HepG2 (cell line): ENCODE measurements at regions not wholly inside any gene's neighbourhood (a gene's known extent, or its start where the extent isn't known, plus 50 kb on each side); places are given as distances from the start of the nearest gene placed in this dataset.

ENCODE experiments used
- ATAC-seq: fragments of 200-7000 bp; cut with Tn5 transposase; 3 replicates; pipeline ENCODE4 v1.9.1; 2020; ENCODE audit warnings: mild to moderate bottlenecking, moderate library complexity
- BruUV-seq: library from RNA; stranded (reverse); fragments of 400-500 nt; replicated peaks from 2 replicates; lab custom pipeline; 2021; lab: Mats Ljungman, UMichigan
- CTCF ChIA-PET: fragments of 300-600 bp; formaldehyde crosslinking; extraction: SDS; loops from one replicate; lab custom pipeline; 2021; ENCODE audit warnings: low total read pairs, inconsistent platforms, low intra/inter-chr PET ratio; lab: Yijun Ruan, JAX
- POLR2A ChIA-PET: fragments of 350-600 bp; sonication (Branson Sonifier 250); formaldehyde crosslinking; loops from one replicate; lab custom pipeline; 2020; ENCODE audit warnings: antibody characterized with exemption, inconsistent platforms; lab: Yijun Ruan, JAX
- DNase-seq: peaks from one replicate; pipeline ENCODE4 v3.0.0-alpha.2; 2015; ENCODE audit warnings: low spot score
- FAIRE-seq: peaks from 3 replicates; lab custom pipeline; 2011; peaks lifted over from hg19 to GRCh38; lab: Jason Lieb, UNC
- H2AFZ ChIP-seq: one replicate; pipeline ENCODE4 v1.6.1; 2011; ENCODE audit warnings: low read length, inconsistent platforms
- H3K27ac ChIP-seq: fragments of 300-600 bp; 3 replicates; pipeline ENCODE4 v1.8.0; 2011; ENCODE audit warnings: mixed run types, mild to moderate bottlenecking, mixed read lengths, low read length, inconsistent platforms; ENCODE audit not compliant: insufficient read depth; ENCODE audit errors: extremely low read length
- H3K27me3 ChIP-seq, 2 experiments: fragments of 200-600 bp in 1 of 2; 2 replicates in 1 of 2; 3 replicates in 1 of 2; pipeline versions ENCODE4 v1.6.0 to v1.8.0; 2011; ENCODE audit warnings: low read length in 2 of 2, mild to moderate bottlenecking in 2 of 2, moderate library complexity in 2 of 2, inconsistent platforms in 1 of 2; ENCODE audit not compliant: insufficient read depth in 2 of 2, control insufficient read depth in 1 of 2
- H3K36me3 ChIP-seq, 2 experiments: fragments of 200-600 bp in 1 of 2; replicated peaks in 1 of 2; 2 replicates in 1 of 2; 3 replicates in 1 of 2; pipeline versions ENCODE4 v1.5.1 to v1.8.0; 2011; ENCODE audit warnings: low read length in 2 of 2, inconsistent platforms in 1 of 2; ENCODE audit not compliant: insufficient read depth in 2 of 2, control insufficient read depth in 1 of 2
- H3K4me1 ChIP-seq: 2 replicates; pipeline ENCODE4 v1.5.1; 2012; ENCODE audit warnings: low read length, inconsistent platforms; ENCODE audit not compliant: insufficient read depth
- H3K4me2 ChIP-seq: 2 replicates; pipeline ENCODE4 v1.6.0; 2011; ENCODE audit warnings: low read depth, low read length, inconsistent platforms
- H3K4me3 ChIP-seq, 3 experiments: fragments of 200-600 bp in 1 of 3; sonication (generic), shearing (Covaris generic) in 1 of 3; replicated peaks in 1 of 3; 2 replicates each; pipeline ENCODE4 v1.5.1; 2011 to 2016; ENCODE audit warnings: low read length in 3 of 3, inconsistent platforms in 2 of 3, low read depth in 2 of 3, mild to moderate bottlenecking in 2 of 3, control low read depth in 1 of 3, mixed read lengths in 1 of 3; ENCODE audit not compliant: insufficient read depth in 1 of 3
- H3K79me2 ChIP-seq: one replicate; pipeline ENCODE4 v1.6.1; 2011; ENCODE audit warnings: low read length, inconsistent platforms; ENCODE audit not compliant: insufficient read depth
- H3K9ac ChIP-seq: 2 replicates; pipeline ENCODE4 v1.6.0; 2011; ENCODE audit warnings: mild to moderate bottlenecking, low read depth, low read length, inconsistent platforms; ENCODE audit not compliant: insufficient read depth
- H3K9me3 ChIP-seq: 2 replicates; pipeline ENCODE4 v1.5.1; 2012; ENCODE audit warnings: mild to moderate bottlenecking, low read length
- H4K20me1 ChIP-seq: 2 replicates; pipeline ENCODE4 v1.6.0; 2011; ENCODE audit warnings: inconsistent platforms, mild to moderate bottlenecking, low read length, moderate library complexity; ENCODE audit not compliant: insufficient read depth
- GTF2F1 ChIP-seq: fragments of 150-350 bp; IDR thresholded peaks from 2 replicates; pipeline ENCODE4 v1.6.1; 2014; ENCODE audit warnings: low read length
- HOXA9 ChIP-seq: sonication (generic); formaldehyde crosslinking; IDR thresholded peaks from 2 replicates; pipeline ENCODE4 v1.8.1; 2022; ENCODE audit warnings: missing genetic modification reagents, mild to moderate bottlenecking, moderate library complexity, borderline replicate concordance
- TCF7L2 ChIP-seq: IDR thresholded peaks from 2 replicates; pipeline ENCODE4 v1.6.1; 2011; ENCODE audit warnings: mild to moderate bottlenecking, low read depth, low read length, moderate library complexity
- TGIF2 ChIP-seq: IDR thresholded peaks from 2 replicates; pipeline ENCODE4 v1.6.1; 2016; ENCODE audit warnings: control low read depth, missing compliant biosample characterization
- ZNF296 ChIP-seq: sonication (generic); formaldehyde crosslinking; conservative IDR thresholded peaks from 2 replicates; pipeline ENCODE4 v1.5.0; 2020; ENCODE audit warnings: mild to moderate bottlenecking, missing genetic modification reagents
- in situ Hi-C: cut with HindIII; loops from 2 replicates; pipeline ENCODE4 v1.10.0; 2017; ENCODE audit warnings: low pct_unique_long_range_greater_than_20kb; ENCODE audit not compliant: extremely low pct_ligation_motif_present
- intact Hi-C: fragments of 100-400 bp; cut with micrococcal nuclease; formaldehyde crosslinking; loops from one replicate; pipeline ENCODE4 v1.10.0; 2022; ENCODE audit not compliant: unreplicated experiment
- TF ChIP-seq, protein P1 (sequence below): sonication (generic); formaldehyde crosslinking; IDR thresholded peaks from 2 replicates; pipeline ENCODE4; 2020; ENCODE audit warnings: missing genetic modification reagents, mild to moderate bottlenecking, borderline replicate concordance
- TF ChIP-seq, protein P2 (sequence below): sonication (generic); formaldehyde crosslinking; IDR thresholded peaks from 2 replicates; pipeline ENCODE4 v1.8.0; 2022; ENCODE audit warnings: mild to moderate bottlenecking, missing genetic modification reagents; ENCODE audit not compliant: insufficient replicate concordance
- TF ChIP-seq, protein P3 (sequence below): sonication (generic); formaldehyde crosslinking; IDR thresholded peaks from 2 replicates; pipeline ENCODE4 v1.9.0; 2022; ENCODE audit warnings: missing genetic modification reagents, mild to moderate bottlenecking, borderline replicate concordance

DNA sequence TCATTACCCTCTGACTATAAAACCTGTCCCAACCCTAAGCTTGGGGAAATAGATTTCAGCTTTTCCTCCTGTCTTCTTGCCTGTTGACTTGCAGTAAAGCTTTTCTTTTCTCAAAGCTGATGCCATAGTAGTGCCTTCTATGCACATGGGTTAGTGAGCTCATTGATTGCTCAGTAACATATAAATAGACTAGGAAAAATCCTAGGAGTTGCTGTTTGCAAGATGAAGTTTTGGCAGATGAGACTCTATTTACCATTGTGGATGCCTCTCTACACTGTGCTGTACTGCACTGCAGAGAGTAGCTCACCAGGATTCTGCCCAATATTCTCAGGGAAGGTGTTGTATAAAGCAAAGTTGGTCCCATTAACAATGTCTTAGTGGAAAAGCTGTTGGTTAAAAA is 262.7 kb upstream of the CD180 start:
- H3K9me3 ChIP-seq: no peaks in the 10 kb centered on the region
- CTCF ChIA-PET: no interaction called here
- intact Hi-C loops (no loop called here), in situ Hi-C loops (no loop called here)
- H3K79me2 ChIP-seq: no peaks in the 10 kb centered on the region
- H3K9ac ChIP-seq: no peak overlapping the region
- DNase-seq (no peak), FAIRE-seq (no peak), ATAC-seq (no peak)
- H2AFZ ChIP-seq: no peak overlapping the region
- H3K4me1 ChIP-seq: no peaks in the 10 kb centered on the region
- POLR2A ChIA-PET: no interaction called here
- H3K27me3 ChIP-seq: no peaks in the 10 kb centered on the region
- H3K36me3 ChIP-seq: no peaks in the 10 kb centered on the region
- no peak overlapping the region for H3K4me3 ChIP-seq
- no peak overlapping the region for H3K4me2 ChIP-seq
- TF ChIP-seq ZNF296 (CRISPR knock-in tag) (no peak), TCF7L2 (no peak), GTF2F1 (no peak), HOXA9 (CRISPR knock-in tag) (no peak), TGIF2 (CRISPR knock-in tag) (no peak)
- TF ChIP-seq, protein P1, sequence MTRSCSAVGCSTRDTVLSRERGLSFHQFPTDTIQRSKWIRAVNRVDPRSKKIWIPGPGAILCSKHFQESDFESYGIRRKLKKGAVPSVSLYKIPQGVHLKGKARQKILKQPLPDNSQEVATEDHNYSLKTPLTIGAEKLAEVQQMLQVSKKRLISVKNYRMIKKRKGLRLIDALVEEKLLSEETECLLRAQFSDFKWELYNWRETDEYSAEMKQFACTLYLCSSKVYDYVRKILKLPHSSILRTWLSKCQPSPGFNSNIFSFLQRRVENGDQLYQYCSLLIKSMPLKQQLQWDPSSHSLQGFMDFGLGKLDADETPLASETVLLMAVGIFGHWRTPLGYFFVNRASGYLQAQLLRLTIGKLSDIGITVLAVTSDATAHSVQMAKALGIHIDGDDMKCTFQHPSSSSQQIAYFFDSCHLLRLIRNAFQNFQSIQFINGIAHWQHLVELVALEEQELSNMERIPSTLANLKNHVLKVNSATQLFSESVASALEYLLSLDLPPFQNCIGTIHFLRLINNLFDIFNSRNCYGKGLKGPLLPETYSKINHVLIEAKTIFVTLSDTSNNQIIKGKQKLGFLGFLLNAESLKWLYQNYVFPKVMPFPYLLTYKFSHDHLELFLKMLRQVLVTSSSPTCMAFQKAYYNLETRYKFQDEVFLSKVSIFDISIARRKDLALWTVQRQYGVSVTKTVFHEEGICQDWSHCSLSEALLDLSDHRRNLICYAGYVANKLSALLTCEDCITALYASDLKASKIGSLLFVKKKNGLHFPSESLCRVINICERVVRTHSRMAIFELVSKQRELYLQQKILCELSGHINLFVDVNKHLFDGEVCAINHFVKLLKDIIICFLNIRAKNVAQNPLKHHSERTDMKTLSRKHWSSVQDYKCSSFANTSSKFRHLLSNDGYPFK (CRISPR knock-in tag): no peak
- TF ChIP-seq, protein P2, sequence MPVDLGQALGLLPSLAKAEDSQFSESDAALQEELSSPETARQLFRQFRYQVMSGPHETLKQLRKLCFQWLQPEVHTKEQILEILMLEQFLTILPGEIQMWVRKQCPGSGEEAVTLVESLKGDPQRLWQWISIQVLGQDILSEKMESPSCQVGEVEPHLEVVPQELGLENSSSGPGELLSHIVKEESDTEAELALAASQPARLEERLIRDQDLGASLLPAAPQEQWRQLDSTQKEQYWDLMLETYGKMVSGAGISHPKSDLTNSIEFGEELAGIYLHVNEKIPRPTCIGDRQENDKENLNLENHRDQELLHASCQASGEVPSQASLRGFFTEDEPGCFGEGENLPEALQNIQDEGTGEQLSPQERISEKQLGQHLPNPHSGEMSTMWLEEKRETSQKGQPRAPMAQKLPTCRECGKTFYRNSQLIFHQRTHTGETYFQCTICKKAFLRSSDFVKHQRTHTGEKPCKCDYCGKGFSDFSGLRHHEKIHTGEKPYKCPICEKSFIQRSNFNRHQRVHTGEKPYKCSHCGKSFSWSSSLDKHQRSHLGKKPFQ (CRISPR knock-in tag): no peak
- TF ChIP-seq, protein P3, sequence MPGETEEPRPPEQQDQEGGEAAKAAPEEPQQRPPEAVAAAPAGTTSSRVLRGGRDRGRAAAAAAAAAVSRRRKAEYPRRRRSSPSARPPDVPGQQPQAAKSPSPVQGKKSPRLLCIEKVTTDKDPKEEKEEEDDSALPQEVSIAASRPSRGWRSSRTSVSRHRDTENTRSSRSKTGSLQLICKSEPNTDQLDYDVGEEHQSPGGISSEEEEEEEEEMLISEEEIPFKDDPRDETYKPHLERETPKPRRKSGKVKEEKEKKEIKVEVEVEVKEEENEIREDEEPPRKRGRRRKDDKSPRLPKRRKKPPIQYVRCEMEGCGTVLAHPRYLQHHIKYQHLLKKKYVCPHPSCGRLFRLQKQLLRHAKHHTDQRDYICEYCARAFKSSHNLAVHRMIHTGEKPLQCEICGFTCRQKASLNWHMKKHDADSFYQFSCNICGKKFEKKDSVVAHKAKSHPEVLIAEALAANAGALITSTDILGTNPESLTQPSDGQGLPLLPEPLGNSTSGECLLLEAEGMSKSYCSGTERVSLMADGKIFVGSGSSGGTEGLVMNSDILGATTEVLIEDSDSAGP (CRISPR knock-in tag): no peak
- BruUV-seq: no TSS peak
- no peaks in the 10 kb centered on the region for H4K20me1 ChIP-seq
- no peak overlapping the region for H3K27ac ChIP-seq
